Tibial nerve (tissue), 3 donors: ENCODE measurements at regions not wholly inside any gene's neighbourhood (a gene's known extent, or its start where the extent isn't known, plus 50 kb on each side); places are given as distances from the start of the nearest gene placed in this dataset.

ENCODE experiments used
- POLR2A ChIP-seq, 2 donors: fragments of 450-650 bp; IDR thresholded peaks; one replicate each; pipeline ENCODE4 v1.6.1; 2017; ENCODE audit warnings: antibody characterized with exemption in 2 of 2, mild to moderate bottlenecking in 2 of 2, moderate library complexity in 2 of 2
- TF ChIP-seq, protein P1 (sequence below), 5 experiments: fragments of 200-600 bp in 3 of 5; fragments of 450-650 bp in 2 of 5; sonication (generic) in 3 of 5; IDR thresholded peaks; one replicate each; pipeline ENCODE4 v1.5.1; 2016 to 2019; ENCODE audit warnings: antibody characterized with exemption in 5 of 5, mild to moderate bottlenecking in 3 of 5, moderate library complexity in 2 of 5

DNA sequence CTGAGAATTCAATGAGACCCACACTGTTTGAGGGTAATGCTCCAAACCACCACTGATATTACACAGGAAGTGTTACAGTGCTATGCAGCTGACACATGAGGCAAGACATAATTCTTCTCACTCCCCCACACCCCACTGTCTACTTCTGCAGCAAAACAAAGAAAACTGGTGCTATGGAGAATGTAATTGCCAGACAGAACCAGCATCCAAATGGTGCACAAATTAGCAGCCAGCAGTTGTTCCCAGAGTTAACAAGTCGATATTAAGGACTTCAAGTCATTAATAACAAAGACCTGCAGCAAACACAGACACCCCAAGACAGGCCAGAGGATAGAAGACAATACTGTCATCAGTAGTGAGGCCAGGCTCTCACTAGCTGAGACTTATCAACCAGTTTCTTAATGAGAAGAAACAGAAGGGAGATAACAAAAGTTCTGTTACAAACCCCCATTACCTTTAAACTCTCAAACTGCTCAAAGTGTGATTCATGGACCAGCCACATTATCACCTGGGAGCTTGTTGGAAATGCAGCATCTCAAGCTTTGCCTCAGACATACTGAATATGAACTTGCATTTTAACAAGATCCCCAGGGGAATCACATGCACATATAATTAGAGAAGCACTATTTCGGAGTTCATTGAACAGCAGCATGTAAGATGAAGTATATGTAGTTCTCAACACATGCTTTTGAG, 58.7 kb upstream of the FNDC3B start:
- TF ChIP-seq POLR2A (IDR thresholded peaks at IDR 0.05): no peak
- TF ChIP-seq, protein P1, sequence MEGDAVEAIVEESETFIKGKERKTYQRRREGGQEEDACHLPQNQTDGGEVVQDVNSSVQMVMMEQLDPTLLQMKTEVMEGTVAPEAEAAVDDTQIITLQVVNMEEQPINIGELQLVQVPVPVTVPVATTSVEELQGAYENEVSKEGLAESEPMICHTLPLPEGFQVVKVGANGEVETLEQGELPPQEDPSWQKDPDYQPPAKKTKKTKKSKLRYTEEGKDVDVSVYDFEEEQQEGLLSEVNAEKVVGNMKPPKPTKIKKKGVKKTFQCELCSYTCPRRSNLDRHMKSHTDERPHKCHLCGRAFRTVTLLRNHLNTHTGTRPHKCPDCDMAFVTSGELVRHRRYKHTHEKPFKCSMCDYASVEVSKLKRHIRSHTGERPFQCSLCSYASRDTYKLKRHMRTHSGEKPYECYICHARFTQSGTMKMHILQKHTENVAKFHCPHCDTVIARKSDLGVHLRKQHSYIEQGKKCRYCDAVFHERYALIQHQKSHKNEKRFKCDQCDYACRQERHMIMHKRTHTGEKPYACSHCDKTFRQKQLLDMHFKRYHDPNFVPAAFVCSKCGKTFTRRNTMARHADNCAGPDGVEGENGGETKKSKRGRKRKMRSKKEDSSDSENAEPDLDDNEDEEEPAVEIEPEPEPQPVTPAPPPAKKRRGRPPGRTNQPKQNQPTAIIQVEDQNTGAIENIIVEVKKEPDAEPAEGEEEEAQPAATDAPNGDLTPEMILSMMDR (IDR thresholded peaks at IDR 0.05): no peak
